Neuronal stem cell (in vitro differentiated cells): ENCODE measurements at regions not wholly inside any gene's neighbourhood (a gene's known extent, or its start where the extent isn't known, plus 50 kb on each side); places are given as distances from the start of the nearest gene placed in this dataset.

Source experiments
- DNase-seq: peaks from one replicate; pipeline ENCODE4 v3.0.0-alpha.2; 2013; ENCODE audit warnings: low spot score
- H2AFZ ChIP-seq: one replicate; pipeline ENCODE4 v1.6.1; 2013; ENCODE audit warnings: mild to moderate bottlenecking, low read length, inconsistent platforms
- H2AK5ac ChIP-seq: 2 replicates; pipeline ENCODE4 v1.6.1; 2013; ENCODE audit warnings: low read depth, mild to moderate bottlenecking, inconsistent platforms, low read length, moderate library complexity, mixed read lengths
- H2BK120ac ChIP-seq: 2 replicates; pipeline ENCODE4 v1.6.1; 2013; ENCODE audit warnings: low read depth, mild to moderate bottlenecking, inconsistent platforms, low read length, moderate library complexity, mixed read lengths
- H2BK12ac ChIP-seq: one replicate; pipeline ENCODE4 v1.6.1; 2013; ENCODE audit warnings: low read length, inconsistent platforms
- H2BK15ac ChIP-seq: 2 replicates; pipeline ENCODE4 v1.6.1; 2013; ENCODE audit warnings: mild to moderate bottlenecking, low read length, inconsistent platforms, mixed read lengths
- H2BK5ac ChIP-seq: one replicate; pipeline ENCODE4 v1.6.1; 2013; ENCODE audit warnings: inconsistent platforms, mild to moderate bottlenecking, low read length, moderate library complexity
- H3K14ac ChIP-seq: one replicate; pipeline ENCODE4 v1.6.1; 2013; ENCODE audit warnings: low read length, inconsistent platforms
- H3K18ac ChIP-seq: 2 replicates; pipeline ENCODE4 v1.6.1; 2013; ENCODE audit warnings: low read length, inconsistent platforms
- H3K23ac ChIP-seq: 2 replicates; pipeline ENCODE4 v1.6.1; 2013; ENCODE audit warnings: low read depth, mild to moderate bottlenecking, mixed read lengths, low read length, inconsistent platforms; ENCODE audit not compliant: poor library complexity
- H3K27ac ChIP-seq: replicated peaks from 3 replicates; pipeline ENCODE4 v1.5.1; 2013; ENCODE audit warnings: low read length, inconsistent platforms
- H3K27me3 ChIP-seq, 3 experiments: 2 replicates each; pipeline ENCODE4 v1.6.1; 2013; ENCODE audit warnings: low read length in 3 of 3, mild to moderate bottlenecking in 2 of 3, inconsistent platforms in 1 of 3, low read depth in 1 of 3, mixed read lengths in 1 of 3, moderate library complexity in 1 of 3; ENCODE audit not compliant: control insufficient read depth in 3 of 3, insufficient read depth in 3 of 3
- H3K36me3 ChIP-seq, 2 donors: replicated peaks in 1 of 2; 2 replicates each; pipeline ENCODE4 v1.6.1; 2013; ENCODE audit warnings: low read length in 2 of 2; ENCODE audit not compliant: control insufficient read depth in 2 of 2, insufficient read depth in 2 of 2
- H3K4ac ChIP-seq: 2 replicates; pipeline ENCODE4 v1.6.1; 2013; ENCODE audit warnings: inconsistent platforms, mild to moderate bottlenecking, low read length, moderate library complexity
- H3K4me1 ChIP-seq, 2 donors: 1 replicate in 1 of 2; 2 replicates in 1 of 2; pipeline ENCODE4 v1.6.1; 2013; ENCODE audit warnings: low read length in 2 of 2, low read depth in 1 of 2; ENCODE audit not compliant: control insufficient read depth in 2 of 2, insufficient read depth in 1 of 2
- H3K4me2 ChIP-seq: one replicate; pipeline ENCODE4 v1.6.1; 2013; ENCODE audit warnings: mild to moderate bottlenecking, low read length, inconsistent platforms; ENCODE audit not compliant: insufficient read depth, poor library complexity, severe bottlenecking
- H3K4me3 ChIP-seq, 2 donors: 2 replicates each; pipeline ENCODE4 v1.5.1; 2013; ENCODE audit warnings: low read length in 2 of 2, mild to moderate bottlenecking in 2 of 2, inconsistent platforms in 1 of 2, moderate library complexity in 1 of 2
- H3K79me1 ChIP-seq: one replicate; pipeline ENCODE4 v1.6.1; 2013; ENCODE audit warnings: low read depth, mild to moderate bottlenecking, inconsistent platforms, low read length, moderate library complexity
- H3K9ac ChIP-seq: one replicate; pipeline ENCODE4 v1.6.1; 2013; ENCODE audit warnings: mild to moderate bottlenecking, low read depth, low read length, inconsistent platforms; ENCODE audit not compliant: poor library complexity
- H3K9me3 ChIP-seq, 2 donors: replicated peaks in 1 of 2; 2 replicates each; pipeline versions ENCODE3 to v1.6.1; 2013; ENCODE audit warnings: low read length in 2 of 2, mild to moderate bottlenecking in 2 of 2, inconsistent platforms in 1 of 2, low read depth in 1 of 2, mixed read lengths in 1 of 2, moderate library complexity in 1 of 2; ENCODE audit not compliant: control insufficient read depth in 2 of 2, insufficient read depth in 1 of 2
- H4K8ac ChIP-seq: one replicate; pipeline ENCODE4 v1.6.1; 2013; ENCODE audit warnings: low read depth, mild to moderate bottlenecking, inconsistent platforms, low read length, moderate library complexity
- H4K91ac ChIP-seq: one replicate; pipeline ENCODE4 v1.6.1; 2013; ENCODE audit warnings: low read length, low read depth, mild to moderate bottlenecking, inconsistent platforms; ENCODE audit not compliant: poor library complexity
- WGBS, 2 donors: extraction: QIAGEN DNeasy Blood & Tissue Kit; methylation state at CpG; one replicate each; pipeline ENCODE4 v1.1.7; 2013; ENCODE audit warnings: missing lambda C conversion rate in 2 of 2, mixed read lengths in 1 of 2; ENCODE audit not compliant: insufficient read length in 2 of 2, insufficient replicate concordance in 1 of 2; ENCODE audit errors: extremely low coverage in 2 of 2; 5-methylcytosine and 5-hydroxymethylcytosine counted together

DNA sequence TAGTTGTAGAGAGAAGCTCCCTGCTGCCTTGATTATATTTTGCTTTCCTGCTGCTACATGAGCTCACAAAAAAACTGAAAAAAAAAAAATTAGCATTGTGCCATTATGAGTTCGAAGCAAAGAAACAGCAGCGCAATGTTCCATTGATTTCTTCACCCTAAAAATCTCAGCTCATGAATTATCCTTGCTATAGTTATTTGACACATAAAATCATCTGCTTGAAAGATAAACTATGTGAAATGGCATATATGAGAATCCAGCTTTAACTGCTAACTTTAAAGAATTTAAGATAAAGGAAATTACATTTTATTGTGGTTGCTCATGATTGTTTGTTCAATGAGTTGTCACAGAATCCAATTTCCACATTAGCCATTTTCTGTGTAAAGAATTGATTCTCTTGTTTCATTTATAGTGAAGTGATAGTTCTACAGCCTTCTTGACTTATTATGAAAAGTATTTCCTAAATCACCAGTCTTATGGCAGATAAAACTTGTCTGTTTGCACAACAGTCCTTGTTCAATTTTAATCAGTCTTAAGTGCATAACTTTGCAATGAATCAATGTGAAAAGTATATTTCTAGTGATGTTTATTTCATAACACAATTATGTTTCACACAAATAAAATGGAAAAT lies 1275.0 kb upstream of the CDH9 start:
- Histone ChIP-seq H3K18ac (no peak overlapping the region), H2AFZ (peak overlapping the region; percentile 60), H3K4ac (no peak overlapping the region), H3K23ac (no peak overlapping the region), H4K91ac (no peak overlapping the region), H2BK120ac (no peak overlapping the region), H3K27ac (no peak overlapping the region), H3K9me3 (no peaks in the 10 kb centered on the region), H2BK5ac (no peak overlapping the region), H3K79me1 (no peaks in the 10 kb centered on the region), H3K4me3 (no peak overlapping the region), H3K14ac (no peak overlapping the region), H3K27me3 (no peaks in the 10 kb centered on the region), H4K8ac (no peak overlapping the region), H3K4me2 (no peak overlapping the region), H3K36me3 (no peaks in the 10 kb centered on the region), H3K9ac (no peak overlapping the region), H2BK15ac (no peak overlapping the region), H2BK12ac (no peak overlapping the region), H2AK5ac (no peak overlapping the region), H3K4me1 (no peaks in the 10 kb centered on the region)
- no peak for DNase-seq
- no CpG with 5 or more reads among the region's 2 CpGs for WGBS, 2 donors

DNA sequence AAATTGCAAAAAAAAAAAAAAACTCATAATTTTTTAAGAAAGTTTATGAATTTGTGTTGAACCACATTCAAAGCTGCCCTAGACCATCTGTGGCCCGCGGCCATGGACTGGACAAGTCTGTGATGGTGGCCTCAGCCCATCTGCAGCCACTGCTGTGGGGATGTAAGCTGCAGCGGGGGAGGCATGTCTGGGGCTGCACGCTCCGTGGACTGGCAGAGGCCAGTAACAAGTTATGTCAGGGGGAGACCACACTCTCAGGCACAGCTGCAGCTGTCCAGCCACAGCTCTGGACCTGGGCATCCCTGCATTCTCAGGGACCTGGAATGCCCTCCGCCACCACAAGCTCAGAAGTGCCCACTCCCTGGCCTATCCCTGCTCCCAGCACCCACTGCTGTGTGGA lies 1272.3 kb upstream of the CDH9 start:
- no peak overlapping the region for H4K91ac ChIP-seq
- no peak overlapping the region for H3K4me3 ChIP-seq
- H3K27ac ChIP-seq: no peak overlapping the region
- no peaks in the 10 kb centered on the region for H3K4me1 ChIP-seq
- peaks cover 0 to 5% of the 10 kb centered on the region in 2 donors for H3K9me3 ChIP-seq
- H4K8ac ChIP-seq: no peak overlapping the region
- H3K36me3 ChIP-seq: no peaks in the 10 kb centered on the region
- H2BK120ac ChIP-seq: no peak overlapping the region
- H2BK12ac ChIP-seq: peak overlapping the region; percentile 73
- no peaks in the 10 kb centered on the region for H3K79me1 ChIP-seq
- WGBS, 2 donors: no CpG with 5 or more reads among the region's 6 CpGs
- no peak overlapping the region for H2AK5ac ChIP-seq
- DNase-seq: no peak
- H3K23ac ChIP-seq: peak overlapping the region; percentile 93
- H2AFZ ChIP-seq: peak overlapping the region; percentile 55
- no peak overlapping the region for H3K4ac ChIP-seq
- no peak overlapping the region for H2BK15ac ChIP-seq
- no peaks in the 10 kb centered on the region for H3K27me3 ChIP-seq
- no peak overlapping the region for H3K4me2 ChIP-seq
- H3K14ac ChIP-seq: no peak overlapping the region
- no peak overlapping the region for H3K9ac ChIP-seq
- no peak overlapping the region for H2BK5ac ChIP-seq
- peak overlapping the region; percentile 64 for H3K18ac ChIP-seq

DNA sequence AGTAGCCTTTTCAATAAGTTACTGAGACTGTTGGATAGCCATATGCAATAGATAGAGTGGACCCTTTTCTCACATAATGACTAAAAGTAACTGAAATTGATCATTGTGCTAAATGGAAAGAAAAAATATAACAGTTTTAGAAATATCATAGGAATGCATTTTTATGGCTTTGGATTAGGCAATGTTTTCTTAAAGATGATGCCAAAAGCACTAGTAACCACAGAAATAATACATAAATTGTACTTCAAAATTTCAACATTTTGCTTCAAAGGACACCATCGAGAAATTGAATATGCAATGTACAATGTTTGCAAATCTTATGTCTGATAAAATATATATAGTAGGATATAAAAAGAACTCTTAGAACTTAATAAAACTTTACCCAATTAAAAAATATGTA lies 1267.5 kb upstream of the CDH9 start:
- no peak overlapping the region for H3K4me3 ChIP-seq
- no peak overlapping the region for H3K9ac ChIP-seq
- no CpG with 5 or more reads among the region's 1 CpG for WGBS, 2 donors
- no peaks in the 10 kb centered on the region for H3K79me1 ChIP-seq
- H3K18ac ChIP-seq: no peak overlapping the region
- H3K36me3 ChIP-seq: no peaks in the 10 kb centered on the region
- no peak overlapping the region for H2BK120ac ChIP-seq
- H3K14ac ChIP-seq: no peak overlapping the region
- DNase-seq: no peak
- no peak overlapping the region for H3K4me2 ChIP-seq
- H3K27ac ChIP-seq: no peak overlapping the region
- H2BK15ac ChIP-seq: no peak overlapping the region
- H4K91ac ChIP-seq: no peak overlapping the region
- H2BK5ac ChIP-seq: no peak overlapping the region
- no peak overlapping the region for H3K23ac ChIP-seq
- H2AK5ac ChIP-seq: no peak overlapping the region
- H4K8ac ChIP-seq: no peak overlapping the region
- H3K27me3 ChIP-seq: no peaks in the 10 kb centered on the region
- H3K9me3 ChIP-seq: peaks cover 1 to 10% of the 10 kb centered on the region in 2 donors
- H2BK12ac ChIP-seq: no peak overlapping the region
- no peak overlapping the region for H2AFZ ChIP-seq
- no peaks in the 10 kb centered on the region for H3K4me1 ChIP-seq
- no peak overlapping the region for H3K4ac ChIP-seq

DNA sequence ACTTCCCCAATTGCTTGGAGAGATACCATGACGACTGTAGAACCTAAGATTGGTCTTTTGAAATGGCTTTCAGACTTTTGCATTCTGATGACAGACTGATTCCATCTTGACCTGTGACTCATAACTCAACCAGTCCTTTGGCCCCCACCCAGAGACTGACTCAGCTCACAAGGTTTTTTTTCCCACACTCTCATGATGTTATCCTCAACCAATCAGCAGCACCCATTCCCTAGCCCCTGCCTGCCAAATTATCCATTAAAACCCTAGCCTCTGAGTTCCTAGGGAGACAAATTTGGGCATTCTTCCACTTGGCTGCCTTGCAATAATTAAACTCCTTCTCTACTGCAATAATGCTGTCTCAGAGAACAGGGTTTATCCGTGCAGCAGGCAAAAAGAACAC lies 1263.3 kb upstream of the CDH9 start:
- H3K18ac ChIP-seq: no peak overlapping the region
- H3K27me3 ChIP-seq: no peaks in the 10 kb centered on the region
- peaks cover 1 to 5% of the 10 kb centered on the region in 2 donors for H3K9me3 ChIP-seq
- H3K14ac ChIP-seq: no peak overlapping the region
- no peak overlapping the region for H3K4me3 ChIP-seq
- H2BK12ac ChIP-seq: no peak overlapping the region
- H3K9ac ChIP-seq: no peak overlapping the region
- no peak overlapping the region for H4K8ac ChIP-seq
- H3K36me3 ChIP-seq: no peaks in the 10 kb centered on the region
- H3K27ac ChIP-seq: no peak overlapping the region
- H2AK5ac ChIP-seq: no peak overlapping the region
- H2AFZ ChIP-seq: no peak overlapping the region
- no peaks in the 10 kb centered on the region for H3K79me1 ChIP-seq
- no peaks in the 10 kb centered on the region for H3K4me1 ChIP-seq
- no peak overlapping the region for H2BK15ac ChIP-seq
- H2BK5ac ChIP-seq: no peak overlapping the region
- H2BK120ac ChIP-seq: no peak overlapping the region
- H3K4me2 ChIP-seq: no peak overlapping the region
- no peak overlapping the region for H3K4ac ChIP-seq
- H3K23ac ChIP-seq: no peak overlapping the region
- WGBS, 2 donors: no CpG with 5 or more reads among the region's 2 CpGs
- no peak for DNase-seq
- H4K91ac ChIP-seq: no peak overlapping the region
